ENCODE measurements at regions not wholly inside any gene's neighbourhood (a gene's known extent, or its start where the extent isn't known, plus 50 kb on each side); places are given as distances from the start of the nearest gene placed in this dataset.
A peak's percentile ranks its signal among the peaks of the same experiment; 100 is the strongest.

DNA sequence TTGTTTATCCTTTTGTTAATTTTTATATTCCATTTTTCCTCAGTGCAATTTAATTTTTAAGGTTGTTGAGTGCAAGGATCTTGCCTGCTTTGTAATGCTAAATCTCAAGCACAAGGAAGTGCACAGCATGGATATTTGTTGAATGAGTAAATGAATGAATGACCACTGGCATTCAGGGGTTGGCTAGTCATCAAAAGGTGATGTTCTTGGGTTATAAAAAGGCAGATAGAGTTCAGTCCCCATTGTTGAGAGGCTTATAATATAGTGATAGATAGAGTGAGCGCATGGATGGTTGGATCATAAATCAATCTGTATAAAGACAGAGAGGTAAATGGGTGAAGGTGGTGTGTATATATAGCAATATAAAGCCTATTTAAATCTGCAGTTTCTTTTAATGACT lies 193.2 kb upstream of the KLF6 start:
- no peaks in the 10 kb centered on the region for H3K27me3 ChIP-seq (replicated peaks in 1 of 7)
- WGBS, 5 donors = 94 to 100% (median 98%) methylated on average over 1 of the region's 1 CpG
- no peaks in the 10 kb centered on the region for H3K36me3 ChIP-seq
- peaks cover 0 to 12% (median 6%) of the 10 kb centered on the region in 8 donors for H3K9me3 ChIP-seq
- TF ChIP-seq POLR2A (IDR thresholded peaks at IDR 0.05) = no peak
- no peak for TF ChIP-seq CTCF (IDR thresholded peaks at IDR 0.05 in 8 of 11, conservative IDR thresholded peaks at IDR 0.05 in 3 of 11)
- TF ChIP-seq POLR2AphosphoS5 (IDR thresholded peaks at IDR 0.05) = no peak
- no peak for DNase-seq
- intact Hi-C loops (cut with DNase I; ENCODE audit: low total_unique reads) = no loop called here
- no peak overlapping the region for H3K27ac ChIP-seq
- H3K4me3 ChIP-seq = no peak overlapping the region
- peaks cover 6 to 45% (median 27%) of the 10 kb centered on the region in 6 donors for H3K4me1 ChIP-seq

DNA sequence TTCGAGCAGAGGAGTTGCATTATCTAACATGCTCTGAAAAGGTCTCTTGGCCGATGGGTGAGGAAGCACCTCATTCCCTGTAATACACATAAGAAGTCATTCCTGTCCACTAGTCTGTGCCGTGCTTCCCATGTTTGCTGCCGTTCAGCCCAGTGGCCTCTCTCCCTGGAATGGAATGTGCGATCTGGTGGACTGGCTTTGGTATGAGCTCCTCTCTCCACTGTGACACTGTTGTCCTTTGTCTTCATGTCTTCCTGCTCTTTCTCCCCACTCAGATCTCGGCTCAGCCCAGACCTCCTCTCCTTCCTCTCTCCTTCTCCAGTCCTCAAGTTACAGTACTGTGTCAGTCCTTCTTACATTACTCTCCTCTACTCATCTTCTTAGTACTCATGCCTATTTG lies 192.8 kb upstream of the KLF6 start:
- intact Hi-C loops (cut with DNase I; ENCODE audit: low total_unique reads) = no loop called here
- no peak for TF ChIP-seq POLR2AphosphoS5 (IDR thresholded peaks at IDR 0.05)
- no peak for TF ChIP-seq POLR2A (IDR thresholded peaks at IDR 0.05)
- TF ChIP-seq CTCF (IDR thresholded peaks at IDR 0.05 in 8 of 11, conservative IDR thresholded peaks at IDR 0.05 in 3 of 11) = no peak

GRCh38 chr10:3976718-3977117 lies 191.7 kb upstream of the KLF6 start:
- intact Hi-C loops (cut with DNase I; ENCODE audit: low total_unique reads) = no loop called here
- Histone ChIP-seq H3K4me3 (no peak overlapping the region), H3K27ac (peak overlapping the region in 1 of 8 donors; percentile 52), H3K4me1 (peaks cover 6 to 54% (median 28%) of the 10 kb centered on the region in 6 donors), H3K36me3 (no peaks in the 10 kb centered on the region), H3K9me3 (peaks cover 0 to 10% (median 3%) of the 10 kb centered on the region in 8 donors), H3K27me3 (replicated peaks in 1 of 7) (no peaks in the 10 kb centered on the region)
- DNase-seq = no peak
- no peak for TF ChIP-seq CTCF (IDR thresholded peaks at IDR 0.05 in 8 of 11, conservative IDR thresholded peaks at IDR 0.05 in 3 of 11)
- no peak for TF ChIP-seq POLR2AphosphoS5 (IDR thresholded peaks at IDR 0.05)
- no peak for TF ChIP-seq POLR2A (IDR thresholded peaks at IDR 0.05)
- WGBS, 5 donors = 50 to 69% (median 67%) methylated on average over 1 of the region's 1 CpG

More for the DNA sequence above, 192.8 kb upstream of the KLF6 start:
- H3K4me3 ChIP-seq = no peak overlapping the region
- no peak for DNase-seq
- H3K27ac ChIP-seq = no peak overlapping the region
- no peaks in the 10 kb centered on the region for H3K36me3 ChIP-seq
- H3K27me3 ChIP-seq (replicated peaks in 1 of 7) = no peaks in the 10 kb centered on the region
- H3K4me1 ChIP-seq = peaks cover 6 to 49% (median 30%) of the 10 kb centered on the region in 6 donors
- WGBS, 5 donors = 87 to 96% (median 90%) methylated on average over 6 of the region's 6 CpGs
- H3K9me3 ChIP-seq = peaks cover 0 to 10% (median 3%) of the 10 kb centered on the region in 8 donors

GRCh38 chr10:3976171-3976570 lies 191.2 kb upstream of the KLF6 start:
- intact Hi-C loops (cut with DNase I; ENCODE audit: low total_unique reads) = no loop called here
- TF ChIP-seq POLR2AphosphoS5 (IDR thresholded peaks at IDR 0.05) = no peak
- no peak for TF ChIP-seq CTCF (IDR thresholded peaks at IDR 0.05 in 8 of 11, conservative IDR thresholded peaks at IDR 0.05 in 3 of 11)
- WGBS, 5 donors = 64 to 88% (median 80%) methylated on average over 3 of the region's 3 CpGs
- Histone ChIP-seq H3K4me1 (peaks cover 6 to 54% (median 23%) of the 10 kb centered on the region in 6 donors), H3K4me3 (no peak overlapping the region), H3K9me3 (peaks cover 0 to 10% (median 3%) of the 10 kb centered on the region in 8 donors), H3K27ac (peak overlapping the region in 1 of 8 donors; percentile 52), H3K27me3 (replicated peaks in 1 of 7) (no peaks in the 10 kb centered on the region), H3K36me3 (no peaks in the 10 kb centered on the region)
- no peak for DNase-seq
